ENCODE measurements at regions not wholly inside any gene's neighbourhood (a gene's known extent, or its start where the extent isn't known, plus 50 kb on each side); places are given as distances from the start of the nearest gene placed in this dataset.

DNA sequence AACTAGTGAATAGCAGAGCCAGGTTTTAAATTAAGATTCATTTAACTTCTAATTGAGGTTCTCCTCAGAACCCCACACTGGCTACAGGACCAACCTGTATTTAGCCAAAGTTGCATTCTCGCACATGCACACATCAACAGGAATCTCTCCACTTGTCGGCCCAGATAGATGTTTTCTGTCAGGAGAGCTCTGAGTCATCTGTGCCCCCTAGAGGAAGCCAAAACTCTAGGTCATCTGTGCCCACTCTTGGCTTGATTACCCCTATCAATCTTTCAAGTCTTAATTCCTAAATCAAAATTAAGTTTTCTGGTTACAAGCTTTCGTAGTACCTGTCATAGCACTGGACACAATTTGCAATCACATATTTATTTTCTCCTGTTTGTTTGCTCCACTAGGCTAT lies 104.9 kb upstream of the EOMES start:
- DNase-seq (ENCODE audit: low read depth, low spot score) (no peak), FAIRE-seq (no peak)
- Histone ChIP-seq H3K27me3 (ENCODE audit: control insufficient read depth in 2 of 2, insufficient read depth in 2 of 2, low read length in 2 of 2) (no peaks in the 10 kb centered on the region), H3K4me1 (ENCODE audit: control insufficient read depth, extremely low read depth, insufficient read depth, low read length) (no peaks in the 10 kb centered on the region), H2AFZ (ENCODE audit: low read depth, low read length) (no peak overlapping the region), H3K27ac (ENCODE audit: insufficient read depth, low read depth, low read length) (no peak overlapping the region), H4K20me1 (replicated peaks; ENCODE audit: control insufficient read depth, extremely low read depth, insufficient read depth, low read length) (no peaks in the 10 kb centered on the region), H3K9ac (replicated peaks; ENCODE audit: extremely low read depth, insufficient read depth, low read length) (no peak overlapping the region), H3K79me2 (ENCODE audit: control insufficient read depth, insufficient read depth, low read length) (no peaks in the 10 kb centered on the region), H3K36me3 (ENCODE audit: control insufficient read depth in 2 of 2, extremely low read depth in 1 of 2, insufficient read depth in 2 of 2, low read length in 2 of 2) (no peaks in the 10 kb centered on the region), H3K9me1 (replicated peaks; ENCODE audit: control insufficient read depth, extremely low read depth, insufficient read depth, low read length) (no peaks in the 10 kb centered on the region), H3K4me2 (ENCODE audit: insufficient read depth, low read length) (no peak overlapping the region), H3K4me3 (replicated peaks in 1 of 3; ENCODE audit: insufficient read depth in 1 of 3, low read depth in 1 of 3, low read length in 3 of 3) (no peak overlapping the region), H3K9me3 (replicated peaks; ENCODE audit: control insufficient read depth, insufficient read depth, low read length) (no peaks in the 10 kb centered on the region)
- dilution Hi-C loops (cut with MboI; ENCODE audit: extremely low pct_ligation_motif_present, low sequenced_read_pairs): no loop called here
- TF ChIP-seq MYC (IDR thresholded peaks at IDR 0.05; ENCODE audit: low read depth, low read length): no peak
- TF ChIP-seq, protein P1, sequence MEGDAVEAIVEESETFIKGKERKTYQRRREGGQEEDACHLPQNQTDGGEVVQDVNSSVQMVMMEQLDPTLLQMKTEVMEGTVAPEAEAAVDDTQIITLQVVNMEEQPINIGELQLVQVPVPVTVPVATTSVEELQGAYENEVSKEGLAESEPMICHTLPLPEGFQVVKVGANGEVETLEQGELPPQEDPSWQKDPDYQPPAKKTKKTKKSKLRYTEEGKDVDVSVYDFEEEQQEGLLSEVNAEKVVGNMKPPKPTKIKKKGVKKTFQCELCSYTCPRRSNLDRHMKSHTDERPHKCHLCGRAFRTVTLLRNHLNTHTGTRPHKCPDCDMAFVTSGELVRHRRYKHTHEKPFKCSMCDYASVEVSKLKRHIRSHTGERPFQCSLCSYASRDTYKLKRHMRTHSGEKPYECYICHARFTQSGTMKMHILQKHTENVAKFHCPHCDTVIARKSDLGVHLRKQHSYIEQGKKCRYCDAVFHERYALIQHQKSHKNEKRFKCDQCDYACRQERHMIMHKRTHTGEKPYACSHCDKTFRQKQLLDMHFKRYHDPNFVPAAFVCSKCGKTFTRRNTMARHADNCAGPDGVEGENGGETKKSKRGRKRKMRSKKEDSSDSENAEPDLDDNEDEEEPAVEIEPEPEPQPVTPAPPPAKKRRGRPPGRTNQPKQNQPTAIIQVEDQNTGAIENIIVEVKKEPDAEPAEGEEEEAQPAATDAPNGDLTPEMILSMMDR (IDR thresholded peaks at IDR 0.05; ENCODE audit: extremely low read depth in 1 of 2, insufficient read depth in 1 of 2, low read depth in 1 of 2, low read length in 2 of 2): no peak
- no peak for TF ChIP-seq EZH2 (IDR thresholded peaks at IDR 0.05; ENCODE audit: borderline replicate concordance, low read depth, low read length, severe bottlenecking)
- TF ChIP-seq JUN (IDR thresholded peaks at IDR 0.05; ENCODE audit: borderline replicate concordance, insufficient read depth, insufficient read length, low read depth): no peak
- no peak for TF ChIP-seq POLR2AphosphoS5 (IDR thresholded peaks at IDR 0.05; ENCODE audit: insufficient read depth, low read depth, low read length)
- TF ChIP-seq POLR2A (IDR thresholded peaks at IDR 0.05; ENCODE audit: low read depth, low read length): no peak
- TF ChIP-seq FOS (IDR thresholded peaks at IDR 0.05; ENCODE audit: borderline replicate concordance, insufficient read depth, low read length): no peak
- TF ChIP-seq, protein P2, sequence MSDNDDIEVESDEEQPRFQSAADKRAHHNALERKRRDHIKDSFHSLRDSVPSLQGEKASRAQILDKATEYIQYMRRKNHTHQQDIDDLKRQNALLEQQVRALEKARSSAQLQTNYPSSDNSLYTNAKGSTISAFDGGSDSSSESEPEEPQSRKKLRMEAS (IDR thresholded peaks at IDR 0.05; ENCODE audit: insufficient read depth, insufficient read length): no peak
- no peak for TF ChIP-seq GATA2 (IDR thresholded peaks at IDR 0.05; ENCODE audit: insufficient read depth, insufficient read length, low read depth, low read length)
- CTCF ChIA-PET: interaction anchor here (1.1 to 1.6 kb wide), 2 partner anchors 10 to 12 kb away, joined by 3 to 4 read pairs; no protein-coding TSS in a partner anchor
- BruUV-seq (replicated peaks): no TSS peak
- intact Hi-C loops (cut with micrococcal nuclease): no loop called here
- POLR2A ChIA-PET: no interaction called here
